ENCODE measurements at regions not wholly inside any gene's neighbourhood (a gene's known extent, or its start where the extent isn't known, plus 50 kb on each side); places are given as distances from the start of the nearest gene placed in this dataset.

GRCh38 chr20:61119794-61120410 is 132.2 kb upstream of the CDH4 start:
- TF ChIP-seq CTCF (conservative IDR thresholded peaks at IDR 0.05) (no peak), ZFX (IDR thresholded peaks at IDR 0.05) (no peak)
- H3K27ac ChIP-seq: no peak overlapping the region

GRCh38 chr20:61120595-61121515 is 131.2 kb upstream of the CDH4 start:
- TF ChIP-seq ZFX (IDR thresholded peaks at IDR 0.05) (no peak), CTCF (conservative IDR thresholded peaks at IDR 0.05) (peak; percentile 75)
- no peak overlapping the region for H3K27ac ChIP-seq

GRCh38 chr20:61121661-61122060 is 130.4 kb upstream of the CDH4 start:
- TF ChIP-seq ZFX (IDR thresholded peaks at IDR 0.05) (no peak), CTCF (conservative IDR thresholded peaks at IDR 0.05) (no peak)
- H3K27ac ChIP-seq: no peak overlapping the region

GRCh38 chr20:61123286-61123685 is 128.8 kb upstream of the CDH4 start:
- no peak overlapping the region for H3K27ac ChIP-seq
- TF ChIP-seq CTCF (conservative IDR thresholded peaks at IDR 0.05) (no peak), ZFX (IDR thresholded peaks at IDR 0.05) (no peak)

- no peak for TF ChIP-seq CTCF (conservative IDR thresholded peaks at IDR 0.05)
- TF ChIP-seq ZFX (IDR thresholded peaks at IDR 0.05): no peak
Measured at GRCh38 chr20:61123751-61124368, 128.2 kb upstream of the CDH4 start.

GRCh38 chr20:61125076-61125475 is 127.0 kb upstream of the CDH4 start:
- no peak overlapping the region for H3K27ac ChIP-seq
- TF ChIP-seq ZFX (IDR thresholded peaks at IDR 0.05) (no peak), CTCF (conservative IDR thresholded peaks at IDR 0.05) (no peak)

More at GRCh38 chr20:61123751-61124368, 128.2 kb upstream of the CDH4 start:
- no peak overlapping the region for H3K27ac ChIP-seq
